Ovary (tissue), 3 donors: ENCODE measurements at regions not wholly inside any gene's neighbourhood (a gene's known extent, or its start where the extent isn't known, plus 50 kb on each side); places are given as distances from the start of the nearest gene placed in this dataset.

Experiments
- CTCF ChIP-seq, 3 donors: fragments of 450-650 bp in 2 of 3; fragments of 200-600 bp in 1 of 3; IDR thresholded peaks; one replicate each; pipeline versions ENCODE4 v1.5.1 to v1.8.0; 2016 to 2022; ENCODE audit warnings: antibody characterized with exemption in 3 of 3, mild to moderate bottlenecking in 1 of 3
- POLR2A ChIP-seq: fragments of 450-650 bp; IDR thresholded peaks from one replicate; pipeline ENCODE4 v1.6.1; 2017; ENCODE audit warnings: antibody characterized with exemption, mild to moderate bottlenecking, moderate library complexity
- donor health status: DM: no; HTN: no; CAD: no.

- TF ChIP-seq POLR2A (no peak), CTCF (IDR thresholded peaks at IDR 0.05) (no peak)
Observed at GRCh38 chr20:48090784-48091183, 305.5 kb upstream of the SULF2 start.
